Right forelimb (tissue), 1 donor: ENCODE measurements at regions not wholly inside any gene's neighbourhood (a gene's known extent, or its start where the extent isn't known, plus 50 kb on each side); places are given as distances from the start of the nearest gene placed in this dataset.
"Not testable (repeated sequence)": the region's sequence is repeated elsewhere in the genome, so short reads cannot be mapped to it uniquely, and the experiment has no call there.

Experiments
- DNase-seq: peaks from one replicate; pipeline ENCODE4 v3.0.0-alpha.2; 2018

GRCh38 chr18:78857314-78858150 lies 122.1 kb upstream of the SALL3 start:
- DNase-seq: no peak

GRCh38 chr18:78859686-78860085 lies 119.9 kb upstream of the SALL3 start:
- no peak for DNase-seq

GRCh38 chr18:78860117-78860516 lies 119.5 kb upstream of the SALL3 start:
- no peak for DNase-seq

GRCh38 chr18:78861116-78861515 lies 118.5 kb upstream of the SALL3 start:
- no peak for DNase-seq

GRCh38 chr18:78861706-78862105 lies 117.9 kb upstream of the SALL3 start:
- DNase-seq: no peak

- DNase-seq: no peak
Observed at GRCh38 chr18:78862395-78862794, 117.2 kb upstream of the SALL3 start.

- DNase-seq: no peak
Observed at GRCh38 chr18:78865056-78865598, 114.5 kb upstream of the SALL3 start.

- DNase-seq: no peak
Observed at GRCh38 chr18:78865771-78866310, 113.8 kb upstream of the SALL3 start.

GRCh38 chr18:78867131-78867530 lies 112.5 kb upstream of the SALL3 start:
- no peak for DNase-seq

- DNase-seq: no peak
Observed at GRCh38 chr18:78868330-78869316, 111.0 kb upstream of the SALL3 start.

- DNase-seq: peak; percentile 13
Observed at GRCh38 chr18:78871618-78872017, 108.0 kb upstream of the SALL3 start.

GRCh38 chr18:78873926-78874500 lies 105.6 kb upstream of the SALL3 start:
- DNase-seq: peak; percentile 12

GRCh38 chr18:78875016-78875777 lies 104.4 kb upstream of the SALL3 start:
- DNase-seq: peak; percentile 27

- no peak for DNase-seq
Observed at GRCh38 chr18:78875778-78876650, 103.6 kb upstream of the SALL3 start.

GRCh38 chr18:78876868-78877267 lies 102.8 kb upstream of the SALL3 start:
- no peak for DNase-seq

- DNase-seq: no peak
Observed at GRCh38 chr18:78878335-78878734, 101.3 kb upstream of the SALL3 start.

- not testable (repeated sequence) for DNase-seq
Observed at GRCh38 chr18:78879072-78879883, 100.3 kb upstream of the SALL3 start.

GRCh38 chr18:78882585-78882984 lies 97.0 kb upstream of the SALL3 start:
- DNase-seq: no peak

- no peak for DNase-seq
Observed at GRCh38 chr18:78883501-78883900, 96.1 kb upstream of the SALL3 start.

GRCh38 chr18:78884502-78884901 lies 95.1 kb upstream of the SALL3 start:
- DNase-seq: no peak
